ENCODE measurements at regions not wholly inside any gene's neighbourhood (a gene's known extent, or its start where the extent isn't known, plus 50 kb on each side); places are given as distances from the start of the nearest gene placed in this dataset.
A peak's percentile ranks its signal among the peaks of the same experiment; 100 is the strongest.

DNA sequence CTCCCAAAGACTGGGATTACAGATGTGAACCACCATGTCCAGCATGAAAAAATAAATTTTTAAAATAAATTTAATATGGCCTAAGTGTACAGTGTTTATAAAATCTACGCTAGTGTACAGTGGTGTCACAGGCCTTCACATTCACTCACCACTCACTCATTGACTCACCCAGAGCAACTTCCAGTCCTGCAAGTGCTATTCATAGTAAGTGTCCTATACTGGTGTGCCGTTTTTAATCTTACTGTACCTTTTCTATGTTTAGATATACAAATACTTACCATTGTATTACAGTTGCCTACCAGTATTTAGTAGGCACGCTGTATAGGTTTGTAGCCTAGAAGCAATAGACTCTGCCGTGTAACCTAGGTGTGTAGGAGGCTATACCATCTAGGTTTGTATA, 76.1 kb upstream of the FOXN2 start:
- TF ChIP-seq CTCF (IDR thresholded peaks at IDR 0.05; ENCODE audit: low read depth, low read length, missing control alignments) = no peak
- DNase-seq (ENCODE audit: extremely low read depth, low read depth) = no peak
- H3K4me3 ChIP-seq (replicated peaks; ENCODE audit: low read depth, low read length) = no peak overlapping the region

- DNase-seq (ENCODE audit: extremely low read depth, low read depth) = no peak
- no peak for TF ChIP-seq CTCF (IDR thresholded peaks at IDR 0.05; ENCODE audit: low read depth, low read length, missing control alignments)
- no peak overlapping the region for H3K4me3 ChIP-seq (replicated peaks; ENCODE audit: low read depth, low read length)
Observed at GRCh38 chr2:48240912-48241311, 73.6 kb upstream of the FOXN2 start.

DNA sequence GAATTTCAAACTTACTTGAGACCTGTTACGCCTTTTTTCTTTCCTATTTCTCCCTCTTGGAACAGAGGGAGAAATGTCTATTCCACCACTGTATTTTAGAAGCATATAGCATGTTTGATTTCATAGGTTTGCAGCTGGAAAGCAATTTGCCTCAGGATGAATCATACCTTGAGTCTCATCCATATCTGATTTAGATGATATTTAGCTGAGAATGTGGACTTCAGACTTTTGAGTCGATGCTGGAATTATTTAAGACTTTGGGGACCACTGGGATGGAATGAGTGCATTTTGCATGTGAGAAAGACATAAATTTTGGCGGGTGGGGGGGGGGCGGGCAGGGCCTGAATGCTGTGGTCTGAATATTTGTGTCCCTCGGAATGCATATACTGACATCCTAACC, 67.3 kb upstream of the FOXN2 start:
- DNase-seq (ENCODE audit: extremely low read depth, low read depth) = no peak

GRCh38 chr2:48248251-48248933, 66.1 kb upstream of the FOXN2 start:
- H3K4me3 ChIP-seq (replicated peaks; ENCODE audit: low read depth, low read length) = no peak overlapping the region
- DNase-seq (ENCODE audit: extremely low read depth, low read depth) = peak; percentile 65
- no peak for TF ChIP-seq CTCF (IDR thresholded peaks at IDR 0.05; ENCODE audit: low read depth, low read length, missing control alignments)

More for the DNA sequence above, 67.3 kb upstream of the FOXN2 start:
- no peak overlapping the region for H3K4me3 ChIP-seq (replicated peaks; ENCODE audit: low read depth, low read length)
- TF ChIP-seq CTCF (IDR thresholded peaks at IDR 0.05; ENCODE audit: low read depth, low read length, missing control alignments) = no peak

- no peak overlapping the region for H3K4me3 ChIP-seq (replicated peaks; ENCODE audit: low read depth, low read length)
- DNase-seq (ENCODE audit: extremely low read depth, low read depth) = peak; percentile 20
- TF ChIP-seq CTCF (IDR thresholded peaks at IDR 0.05; ENCODE audit: low read depth, low read length, missing control alignments) = no peak
Observed at GRCh38 chr2:48249025-48249424, 65.5 kb upstream of the FOXN2 start.

- TF ChIP-seq CTCF (IDR thresholded peaks at IDR 0.05; ENCODE audit: low read depth, low read length, missing control alignments) = no peak
- no peak for DNase-seq (ENCODE audit: extremely low read depth, low read depth)
- H3K4me3 ChIP-seq (replicated peaks; ENCODE audit: low read depth, low read length) = no peak overlapping the region
Observed at GRCh38 chr2:48249631-48250473, 64.6 kb upstream of the FOXN2 start.

All from HFF-Myc (cell line).